Natural killer cell treated with Interleukin-12 subunit alpha and Interleukin-12 subunit beta and Interleukin-15 and Interleukin-18, amount 100 ng/mL, for 72 hours (primary cell): ENCODE measurements at regions not wholly inside any gene's neighbourhood (a gene's known extent, or its start where the extent isn't known, plus 50 kb on each side); places are given as distances from the start of the nearest gene placed in this dataset.

Experiments
- ATAC-seq, 2 donors: fragments of 150-1000 bp; cut with Tn5 transposase in 1 of 2; sonication (Bioruptor Pico), chemical (Tn5 transposase) in 1 of 2; 2 replicates each; pipeline ENCODE4 v1.10.0; 2021
- DNase-seq: peaks from one replicate; pipeline ENCODE4 v3.0.0; 2022; ENCODE audit warnings: low spot score
- H3K27ac Mint-ChIP-seq, 2 donors: 1 replicate in 1 of 2; 2 replicates in 1 of 2; pipeline ENCODE4 v1.8.0; 2022; ENCODE audit warnings: mixed read lengths in 2 of 2, mild to moderate bottlenecking in 1 of 2, moderate library complexity in 1 of 2
- H3K27me3 Mint-ChIP-seq, 2 donors: 1 replicate in 1 of 2; 2 replicates in 1 of 2; pipeline ENCODE4 v1.8.0; 2022; ENCODE audit warnings: mixed read lengths in 2 of 2
- H3K36me3 Mint-ChIP-seq: one replicate; pipeline ENCODE4 v1.8.0; 2022; ENCODE audit warnings: mixed read lengths
- H3K4me1 Mint-ChIP-seq, 2 donors: 1 replicate in 1 of 2; 2 replicates in 1 of 2; pipeline ENCODE4 v1.8.0; 2022; ENCODE audit warnings: low read depth in 2 of 2, mixed read lengths in 2 of 2, mild to moderate bottlenecking in 1 of 2
- H3K4me3 Mint-ChIP-seq: one replicate; pipeline ENCODE4 v1.8.0; 2022; ENCODE audit warnings: mixed read lengths
- H3K9me3 Mint-ChIP-seq: 2 replicates; pipeline ENCODE4 v1.8.0; 2022; ENCODE audit warnings: mixed read lengths

DNA sequence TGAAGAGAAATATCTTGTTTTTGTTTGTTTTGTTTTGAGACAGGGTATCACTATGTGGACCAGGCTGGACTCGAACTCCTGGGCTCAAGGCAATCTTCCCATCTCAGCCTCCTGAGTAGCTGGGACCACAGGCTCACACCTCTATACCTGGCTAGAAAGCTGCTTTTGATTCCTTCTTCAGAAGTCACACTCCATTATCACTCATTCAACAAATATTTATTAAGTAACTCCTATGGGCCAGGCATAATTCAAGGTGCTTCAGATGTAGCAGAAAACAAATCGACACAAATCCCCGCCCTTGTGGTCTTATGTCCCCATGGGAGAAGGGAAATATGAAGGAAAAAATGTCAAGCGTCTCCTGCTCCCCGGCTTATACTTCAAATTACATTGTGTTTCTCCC, 72.6 kb upstream of the DHX15 start:
- H3K4me3 Mint-ChIP-seq = no peak overlapping the region
- ATAC-seq = no peak

DNA sequence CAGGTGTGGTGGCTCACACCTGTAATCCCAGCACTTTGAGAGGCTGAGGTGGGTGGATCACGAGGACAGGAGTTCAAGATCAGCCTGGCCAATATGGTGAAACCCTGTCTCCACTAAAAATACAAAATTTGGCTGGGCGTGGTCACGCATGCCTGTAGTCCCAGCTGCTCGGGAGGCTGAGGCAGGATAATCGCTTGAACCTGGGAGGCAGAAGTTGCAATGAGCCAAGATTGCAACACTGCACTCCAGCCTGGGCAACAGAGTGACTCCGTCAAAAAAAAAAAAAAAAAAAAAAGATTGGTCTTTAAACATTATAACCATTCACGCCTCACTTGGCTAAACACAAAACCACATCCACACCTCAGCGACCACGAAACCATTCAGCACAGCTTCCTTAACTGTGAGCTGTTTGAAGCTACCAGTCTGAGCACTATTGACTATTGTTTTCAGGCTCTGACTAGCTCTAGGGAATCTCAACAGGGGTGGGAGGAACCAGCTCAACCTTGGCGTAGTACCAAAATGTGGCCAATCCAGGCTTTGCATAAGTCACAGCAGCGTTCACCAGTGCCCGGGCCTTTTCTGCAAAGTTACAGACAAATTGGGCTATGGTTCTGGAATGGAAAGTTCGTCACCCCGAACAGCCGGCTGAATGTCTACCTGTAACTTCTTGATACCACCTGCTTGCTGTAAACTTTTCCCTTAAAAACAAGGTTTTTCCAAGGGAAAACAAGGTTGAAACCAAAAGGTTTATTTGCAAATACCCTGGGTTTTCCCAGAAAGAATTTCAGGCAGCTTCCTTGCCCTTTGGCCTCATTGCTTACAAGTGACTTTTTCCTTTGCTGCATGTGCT, 73.6 kb upstream of the DHX15 start:
- Mint-ChIP-seq H3K27me3 (peaks cover 25 to 28% of the 10 kb centered on the region in 2 donors), H3K36me3 (no peaks in the 10 kb centered on the region), H3K9me3 (no peaks in the 10 kb centered on the region), H3K27ac (peak overlapping the region in 1 of 2 donors; percentile 61), H3K4me1 (peaks cover 17 to 21% of the 10 kb centered on the region in 2 donors), H3K4me3 (peak overlapping the region; percentile 35)
- DNase-seq (no peak), ATAC-seq (peak; percentile 72 to 84)

More for the DNA sequence above, 72.6 kb upstream of the DHX15 start:
- H3K27me3 Mint-ChIP-seq = peaks cover 21 to 28% of the 10 kb centered on the region in 2 donors
- no peaks in the 10 kb centered on the region for H3K36me3 Mint-ChIP-seq
- H3K9me3 Mint-ChIP-seq = no peaks in the 10 kb centered on the region
- peaks cover 17 to 21% of the 10 kb centered on the region in 2 donors for H3K4me1 Mint-ChIP-seq
- H3K27ac Mint-ChIP-seq = no peak overlapping the region
- DNase-seq = no peak

DNA sequence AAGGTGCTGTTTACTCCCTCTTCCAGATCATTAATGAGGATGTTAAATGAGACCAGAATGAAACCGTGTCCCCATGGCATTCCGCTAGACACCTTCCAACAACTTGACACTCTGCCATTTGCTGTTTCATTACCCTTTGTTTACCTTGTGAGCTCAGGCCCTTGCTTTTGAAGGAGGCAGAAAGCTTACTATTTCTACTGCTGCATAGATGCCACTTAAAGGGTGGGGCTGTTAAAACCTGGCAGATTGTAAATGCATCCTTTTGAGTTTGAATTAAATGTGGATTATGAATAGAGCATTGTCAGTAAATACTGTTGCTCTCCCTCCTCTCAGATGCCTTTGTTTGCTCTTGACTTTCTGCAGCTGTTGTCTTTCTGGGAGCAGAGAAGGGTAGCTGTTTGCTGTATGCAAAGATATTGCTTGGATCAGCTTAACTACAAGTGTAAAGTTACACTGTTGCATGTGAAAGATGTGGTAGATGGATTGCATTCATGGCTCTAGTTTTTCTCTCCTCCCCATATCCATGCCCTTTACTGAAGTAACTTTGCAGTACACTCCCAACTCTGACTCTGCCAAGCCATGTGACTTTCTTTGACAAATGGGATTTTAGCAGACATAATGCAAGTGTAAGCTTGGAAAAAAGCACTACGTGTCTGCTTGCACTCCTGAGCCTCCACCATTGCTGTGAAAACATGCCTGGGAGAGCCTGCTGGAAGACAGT, 75.0 kb upstream of the DHX15 start:
- Mint-ChIP-seq H3K4me3 (no peak overlapping the region), H3K36me3 (no peaks in the 10 kb centered on the region), H3K27ac (no peak overlapping the region), H3K9me3 (no peaks in the 10 kb centered on the region), H3K27me3 (peaks cover 25 to 28% of the 10 kb centered on the region in 2 donors), H3K4me1 (peaks cover 17 to 21% of the 10 kb centered on the region in 2 donors)
- no peak for ATAC-seq
- no peak for DNase-seq

DNA sequence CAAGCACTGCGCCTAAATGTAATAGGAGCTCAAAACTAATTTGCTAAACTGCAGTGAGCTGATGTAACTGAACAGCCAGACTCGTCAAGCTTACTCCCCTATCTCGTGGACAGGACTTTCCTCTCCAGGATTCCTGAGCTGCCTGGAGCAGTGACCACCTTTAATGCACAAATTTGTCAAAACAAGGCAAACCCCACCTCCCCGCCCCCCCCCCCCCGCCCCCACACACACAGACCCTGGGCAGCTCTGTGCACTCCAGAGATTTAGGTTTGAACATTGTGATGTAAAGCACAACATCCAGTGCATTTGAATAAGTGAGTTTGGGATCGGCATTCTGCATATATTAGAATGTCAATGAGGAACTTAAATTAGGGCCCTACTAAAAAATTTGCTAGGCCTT, 77.7 kb upstream of the DHX15 start:
- Mint-ChIP-seq H3K4me1 (peaks cover 17 to 18% of the 10 kb centered on the region in 2 donors), H3K4me3 (no peak overlapping the region), H3K36me3 (no peaks in the 10 kb centered on the region), H3K27ac (no peak overlapping the region), H3K9me3 (no peaks in the 10 kb centered on the region), H3K27me3 (peaks cover 26% of the 10 kb centered on the region in 2 donors)
- no peak for ATAC-seq
- no peak for DNase-seq

DNA sequence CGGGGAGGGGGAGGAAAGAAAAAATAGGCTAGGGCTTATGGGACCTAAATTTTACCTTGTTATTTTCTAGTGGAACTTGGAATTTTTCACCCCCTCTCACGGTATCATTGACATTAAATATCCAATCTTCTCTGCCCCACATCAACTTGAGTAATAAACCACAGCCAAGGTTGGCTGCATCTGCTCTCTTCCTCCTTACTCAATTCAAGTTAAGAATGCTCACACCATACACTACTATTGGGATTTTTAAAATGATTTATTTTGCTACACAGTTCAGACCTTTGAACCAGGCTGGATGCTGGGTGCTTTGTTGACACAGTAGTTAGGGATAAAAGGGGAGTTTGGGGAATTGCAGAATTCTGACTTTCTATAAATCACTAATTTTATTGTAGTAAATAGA, 78.2 kb upstream of the DHX15 start:
- Mint-ChIP-seq H3K36me3 (no peaks in the 10 kb centered on the region), H3K4me1 (peaks cover 17 to 18% of the 10 kb centered on the region in 2 donors), H3K27me3 (peaks cover 26% of the 10 kb centered on the region in 2 donors), H3K9me3 (no peaks in the 10 kb centered on the region), H3K4me3 (no peak overlapping the region), H3K27ac (no peak overlapping the region)
- ATAC-seq (no peak), DNase-seq (no peak)

DNA sequence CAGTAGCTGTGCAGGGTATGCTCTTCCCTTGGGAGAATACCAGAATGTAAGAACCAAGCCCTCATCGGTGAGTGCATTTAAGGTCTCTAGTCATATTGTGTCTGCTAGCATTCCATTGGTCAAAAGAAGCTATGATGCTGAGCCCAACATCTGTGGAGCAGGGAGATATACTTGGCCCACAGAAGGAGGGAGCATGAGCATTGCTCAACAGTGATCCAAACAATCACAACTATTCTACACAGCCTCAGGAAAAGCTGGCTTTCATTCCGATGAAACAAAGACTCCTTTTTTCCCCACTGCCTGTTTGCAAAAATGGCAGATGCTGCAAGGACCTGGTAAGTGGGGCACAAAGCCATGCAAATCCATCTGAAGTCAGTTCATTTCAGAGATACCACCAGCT, 80.6 kb upstream of the DHX15 start:
- ATAC-seq (peak in 1 of 2 donors; percentile 21), DNase-seq (no peak)
- H3K4me1 Mint-ChIP-seq = no peaks in the 10 kb centered on the region
- no peaks in the 10 kb centered on the region for H3K36me3 Mint-ChIP-seq
- H3K27me3 Mint-ChIP-seq = peaks cover 9 to 12% of the 10 kb centered on the region in 2 donors
- no peak overlapping the region for H3K4me3 Mint-ChIP-seq
- H3K9me3 Mint-ChIP-seq = no peaks in the 10 kb centered on the region
- no peak overlapping the region for H3K27ac Mint-ChIP-seq

DNA sequence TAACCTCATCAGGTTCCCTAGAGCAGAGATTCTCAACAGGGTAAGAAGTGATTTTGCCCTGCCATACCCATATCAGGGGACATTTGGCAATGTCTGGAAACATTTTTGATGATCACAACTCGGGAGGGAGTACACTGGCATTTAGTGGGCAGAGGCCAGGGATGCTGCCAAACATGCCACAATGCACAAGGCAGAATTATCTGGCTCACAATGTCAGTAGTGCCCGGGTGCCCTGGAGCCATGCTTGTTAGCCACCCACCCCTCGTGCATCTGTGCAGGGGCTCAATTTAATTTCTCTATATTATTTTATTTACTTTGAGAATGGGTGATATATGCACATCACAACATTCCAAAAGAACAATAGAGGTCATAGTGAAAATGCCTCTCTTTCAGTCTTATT, 82.0 kb upstream of the DHX15 start:
- H3K4me3 Mint-ChIP-seq = no peak overlapping the region
- H3K4me1 Mint-ChIP-seq = no peaks in the 10 kb centered on the region
- DNase-seq (no peak), ATAC-seq (no peak)
- no peaks in the 10 kb centered on the region for H3K9me3 Mint-ChIP-seq
- no peak overlapping the region for H3K27ac Mint-ChIP-seq
- H3K27me3 Mint-ChIP-seq = peaks cover 7 to 12% of the 10 kb centered on the region in 2 donors
- H3K36me3 Mint-ChIP-seq = no peaks in the 10 kb centered on the region

DNA sequence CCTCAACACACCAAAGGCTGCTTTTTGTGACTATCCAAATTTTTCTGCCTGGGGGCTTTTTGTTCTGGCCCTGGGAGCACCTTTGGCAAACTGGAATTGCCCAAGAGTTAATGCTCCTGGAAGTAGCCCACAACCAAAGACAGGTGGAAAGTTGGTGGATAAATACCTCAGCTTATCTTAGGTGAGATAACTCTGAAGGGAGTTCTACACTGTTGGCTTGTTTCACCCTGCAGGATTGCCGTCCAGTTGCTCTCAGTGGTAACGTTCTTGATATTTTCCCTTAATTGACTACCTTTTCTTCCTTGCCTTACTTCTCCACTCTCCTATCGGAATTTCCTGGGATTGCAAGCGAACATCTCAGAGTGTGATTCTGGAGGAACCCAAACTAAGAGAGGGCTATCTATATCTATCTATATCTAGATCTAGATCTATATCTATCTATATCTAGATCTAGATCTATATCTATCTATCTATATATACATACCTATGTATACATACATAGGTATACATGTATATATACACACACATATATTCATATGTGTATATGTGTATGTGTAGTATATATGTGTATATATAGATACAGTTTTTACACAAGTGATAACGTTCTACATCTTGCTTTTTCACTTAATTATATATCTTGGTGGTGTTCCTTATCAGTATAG, 82.6 kb upstream of the DHX15 start:
- ATAC-seq (no peak), DNase-seq (no peak)
- Mint-ChIP-seq H3K4me3 (no peak overlapping the region), H3K27ac (no peak overlapping the region), H3K27me3 (peaks cover 12 to 15% of the 10 kb centered on the region in 2 donors), H3K36me3 (no peaks in the 10 kb centered on the region), H3K4me1 (no peaks in the 10 kb centered on the region), H3K9me3 (no peaks in the 10 kb centered on the region)

DNA sequence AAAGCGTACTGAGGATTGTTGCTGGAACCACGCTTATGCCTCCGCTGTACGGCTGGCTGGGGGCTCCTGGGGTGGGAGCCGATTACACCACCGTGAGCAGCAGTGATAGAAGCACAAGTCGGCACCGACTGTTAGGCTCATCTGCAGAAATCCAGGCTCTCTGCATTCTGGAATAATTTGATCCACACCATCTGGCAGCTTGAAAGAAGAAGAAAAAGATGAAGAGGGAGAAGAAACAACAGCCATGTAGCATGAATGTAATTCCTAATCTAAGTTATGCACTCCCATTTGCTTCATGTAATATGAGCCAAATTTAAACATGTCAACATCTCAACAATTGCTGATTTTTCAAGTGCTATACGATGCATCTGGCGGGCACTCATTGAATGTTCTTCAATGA, 84.6 kb upstream of the DHX15 start:
- Mint-ChIP-seq H3K9me3 (no peaks in the 10 kb centered on the region), H3K4me1 (no peaks in the 10 kb centered on the region), H3K36me3 (no peaks in the 10 kb centered on the region), H3K27ac (no peak overlapping the region), H3K27me3 (peaks cover 10 to 13% of the 10 kb centered on the region in 2 donors), H3K4me3 (no peak overlapping the region)
- ATAC-seq (no peak), DNase-seq (no peak)

DNA sequence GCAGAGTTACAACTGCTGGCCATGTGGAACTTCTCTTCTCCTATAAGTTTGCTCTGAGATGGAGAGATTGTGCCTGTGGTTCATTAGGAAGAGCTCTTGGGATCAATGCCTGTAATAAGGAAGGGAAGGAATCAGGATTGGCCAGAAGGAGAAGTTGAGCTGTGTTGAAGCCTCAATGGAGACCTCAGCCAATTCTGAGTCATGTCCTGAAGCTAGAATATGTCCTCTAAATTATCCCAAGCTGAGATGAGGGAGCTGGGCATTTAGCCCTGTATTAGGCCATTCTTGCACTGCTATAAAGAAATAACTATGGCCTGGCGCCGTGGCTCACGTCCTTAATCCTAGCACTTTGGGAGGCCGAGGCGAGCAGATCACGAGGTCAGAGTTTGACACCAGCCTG, 85.4 kb upstream of the DHX15 start:
- H3K36me3 Mint-ChIP-seq = no peaks in the 10 kb centered on the region
- ATAC-seq (no peak), DNase-seq (no peak)
- H3K4me1 Mint-ChIP-seq = no peaks in the 10 kb centered on the region
- no peak overlapping the region for H3K4me3 Mint-ChIP-seq
- H3K27me3 Mint-ChIP-seq = peaks cover 10 to 13% of the 10 kb centered on the region in 2 donors
- H3K9me3 Mint-ChIP-seq = no peaks in the 10 kb centered on the region
- no peak overlapping the region for H3K27ac Mint-ChIP-seq

DNA sequence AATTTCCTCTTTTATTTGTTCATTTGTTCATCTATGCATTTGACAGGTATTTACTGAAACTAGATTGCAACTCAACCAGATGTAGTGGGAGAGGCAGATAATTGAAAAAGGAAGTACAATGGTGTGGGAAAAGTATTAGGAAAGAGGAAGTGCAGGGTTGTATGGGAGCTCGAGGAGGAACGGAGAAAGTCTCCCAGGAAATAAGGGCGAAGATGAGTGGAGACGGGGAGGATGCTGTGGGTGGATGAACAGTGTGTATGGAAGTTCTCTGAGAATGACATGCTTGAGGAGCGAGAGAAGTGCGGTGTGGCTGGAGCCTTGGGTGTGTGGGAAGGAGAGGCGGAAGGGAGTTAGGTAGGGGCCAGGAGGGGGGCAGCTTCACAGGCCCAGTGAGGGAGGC, 87.5 kb upstream of the DHX15 start:
- Mint-ChIP-seq H3K27ac (no peak overlapping the region), H3K4me3 (no peak overlapping the region), H3K4me1 (no peaks in the 10 kb centered on the region), H3K9me3 (no peaks in the 10 kb centered on the region), H3K36me3 (no peaks in the 10 kb centered on the region), H3K27me3 (peaks cover 9% of the 10 kb centered on the region in 2 donors)
- DNase-seq (no peak), ATAC-seq (no peak)

DNA sequence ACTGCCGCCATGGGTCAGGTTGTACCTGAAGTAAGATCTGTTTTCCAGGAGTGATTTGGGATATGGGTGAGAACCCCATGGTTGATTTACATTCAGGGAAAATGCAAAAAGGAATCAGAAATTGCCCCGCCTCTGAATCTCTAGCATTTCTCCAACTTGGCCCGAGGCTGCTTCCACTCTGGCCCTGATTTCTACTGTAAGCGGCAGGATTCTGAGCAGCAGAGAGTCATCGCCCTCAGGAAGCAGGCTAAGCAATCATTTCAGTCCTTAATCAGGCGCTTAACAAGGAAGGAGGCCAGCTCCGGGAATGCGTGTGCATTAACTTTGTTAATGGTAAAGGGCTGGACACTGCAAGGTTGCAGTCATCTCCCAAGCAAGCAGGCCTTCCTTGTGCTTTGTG, 88.5 kb upstream of the DHX15 start:
- no peak for ATAC-seq
- H3K27me3 Mint-ChIP-seq = peaks cover 7 to 17% of the 10 kb centered on the region in 2 donors
- no peaks in the 10 kb centered on the region for H3K4me1 Mint-ChIP-seq
- no peaks in the 10 kb centered on the region for H3K36me3 Mint-ChIP-seq
- H3K9me3 Mint-ChIP-seq = no peaks in the 10 kb centered on the region
- no peak overlapping the region for H3K4me3 Mint-ChIP-seq
- no peak for DNase-seq
- no peak overlapping the region for H3K27ac Mint-ChIP-seq

DNA sequence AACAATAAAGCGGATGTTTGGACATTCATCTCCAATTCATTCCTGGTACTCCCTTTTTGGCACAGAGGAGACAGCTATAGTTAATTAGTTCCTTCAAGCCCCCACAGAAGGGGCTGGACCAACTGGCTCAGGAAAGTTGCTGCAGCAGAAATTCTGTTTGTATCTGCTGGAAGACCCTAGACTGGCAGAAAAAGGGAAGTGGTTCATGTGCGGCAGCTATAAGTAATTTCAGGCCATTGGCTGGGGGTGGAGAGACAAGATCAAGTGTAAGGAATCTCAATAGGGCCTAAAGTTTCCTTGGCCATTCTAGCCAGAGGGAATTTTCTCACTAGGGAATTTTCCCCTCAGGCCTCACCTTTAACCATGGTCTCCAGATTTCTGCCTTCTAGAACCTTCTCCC, 89.9 kb upstream of the DHX15 start:
- Mint-ChIP-seq H3K27ac (no peak overlapping the region), H3K4me3 (no peak overlapping the region), H3K4me1 (no peaks in the 10 kb centered on the region), H3K9me3 (no peaks in the 10 kb centered on the region), H3K36me3 (no peaks in the 10 kb centered on the region), H3K27me3 (peaks cover 7 to 17% of the 10 kb centered on the region in 2 donors)
- no peak for ATAC-seq
- no peak for DNase-seq
